Kidney epithelial cell (primary cell): ENCODE measurements at regions not wholly inside any gene's neighbourhood (a gene's known extent, or its start where the extent isn't known, plus 50 kb on each side); places are given as distances from the start of the nearest gene placed in this dataset.
"Not testable (repeated sequence)": the region's sequence is repeated elsewhere in the genome, so short reads cannot be mapped to it uniquely, and the experiment has no call there.

Source experiments
- DNase-seq: peaks from one replicate; pipeline ENCODE4 v3.0.0-alpha.2; 2010; ENCODE audit warnings: low read depth
- H3K27me3 ChIP-seq: 2 replicates; pipeline ENCODE4 v1.6.0; 2011; ENCODE audit warnings: low read length; ENCODE audit not compliant: control insufficient read depth, insufficient read depth
- H3K36me3 ChIP-seq: 2 replicates; pipeline ENCODE4 v1.5.1; 2011; ENCODE audit warnings: low read length; ENCODE audit not compliant: control insufficient read depth, insufficient read depth
- H3K4me3 ChIP-seq: 2 replicates; pipeline ENCODE4 v1.5.1; 2011; ENCODE audit warnings: low read depth, mild to moderate bottlenecking, control low read depth, low read length
- TF ChIP-seq, protein P1 (sequence below): IDR thresholded peaks from 2 replicates; pipeline ENCODE4 v1.5.1; 2011; ENCODE audit warnings: mild to moderate bottlenecking, moderate library complexity, low read length, control low read depth, inconsistent platforms; ENCODE audit not compliant: insufficient read depth, poor library complexity, severe bottlenecking

DNA sequence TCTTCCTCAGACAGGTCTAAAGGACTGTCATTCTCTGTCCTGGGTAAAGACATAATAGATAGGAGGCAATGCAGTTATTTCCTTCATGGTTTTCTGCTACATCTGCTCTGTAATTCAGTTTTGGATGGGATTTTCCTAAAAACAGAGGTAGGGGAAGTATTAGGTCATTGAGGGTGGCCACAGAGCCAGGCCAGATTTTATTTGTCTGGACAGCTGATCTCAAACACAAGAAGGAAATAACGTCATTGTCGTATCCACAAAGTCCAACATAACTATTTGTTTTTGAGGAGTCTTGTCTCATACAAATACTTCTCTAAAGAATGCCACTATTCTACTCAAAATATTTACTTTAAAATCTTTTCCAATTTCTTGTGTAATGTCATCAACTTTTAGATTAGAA is 154.8 kb upstream of the MAP2 start:
- Histone ChIP-seq H3K27me3 (no peaks in the 10 kb centered on the region), H3K36me3 (no peaks in the 10 kb centered on the region), H3K4me3 (no peak overlapping the region)
- DNase-seq, result no peak
- TF ChIP-seq, protein P1, sequence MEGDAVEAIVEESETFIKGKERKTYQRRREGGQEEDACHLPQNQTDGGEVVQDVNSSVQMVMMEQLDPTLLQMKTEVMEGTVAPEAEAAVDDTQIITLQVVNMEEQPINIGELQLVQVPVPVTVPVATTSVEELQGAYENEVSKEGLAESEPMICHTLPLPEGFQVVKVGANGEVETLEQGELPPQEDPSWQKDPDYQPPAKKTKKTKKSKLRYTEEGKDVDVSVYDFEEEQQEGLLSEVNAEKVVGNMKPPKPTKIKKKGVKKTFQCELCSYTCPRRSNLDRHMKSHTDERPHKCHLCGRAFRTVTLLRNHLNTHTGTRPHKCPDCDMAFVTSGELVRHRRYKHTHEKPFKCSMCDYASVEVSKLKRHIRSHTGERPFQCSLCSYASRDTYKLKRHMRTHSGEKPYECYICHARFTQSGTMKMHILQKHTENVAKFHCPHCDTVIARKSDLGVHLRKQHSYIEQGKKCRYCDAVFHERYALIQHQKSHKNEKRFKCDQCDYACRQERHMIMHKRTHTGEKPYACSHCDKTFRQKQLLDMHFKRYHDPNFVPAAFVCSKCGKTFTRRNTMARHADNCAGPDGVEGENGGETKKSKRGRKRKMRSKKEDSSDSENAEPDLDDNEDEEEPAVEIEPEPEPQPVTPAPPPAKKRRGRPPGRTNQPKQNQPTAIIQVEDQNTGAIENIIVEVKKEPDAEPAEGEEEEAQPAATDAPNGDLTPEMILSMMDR, result no peak

DNA sequence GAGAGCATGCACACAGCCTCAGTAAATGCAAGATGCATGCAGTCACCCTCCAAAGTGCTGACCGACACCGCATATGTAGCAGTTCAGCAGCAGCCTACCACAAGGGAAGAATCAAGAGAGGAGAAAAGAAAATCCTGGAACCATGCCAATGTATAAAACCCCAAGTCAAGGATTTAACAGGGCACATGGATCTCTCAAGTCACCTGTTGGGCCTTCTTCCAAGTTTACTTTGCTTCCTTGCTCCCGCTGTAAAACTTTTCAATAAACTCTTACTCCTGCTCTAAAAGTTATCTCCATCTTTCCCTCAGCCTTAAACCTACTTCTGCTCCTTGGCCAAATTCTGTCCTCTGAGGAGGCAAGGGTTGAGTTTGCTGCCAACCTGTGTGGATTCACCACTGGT is 147.8 kb upstream of the MAP2 start:
- no peaks in the 10 kb centered on the region for H3K36me3 ChIP-seq
- H3K27me3 ChIP-seq, result no peaks in the 10 kb centered on the region
- TF ChIP-seq, protein P1, result no peak
- DNase-seq, result no peak
- no peak overlapping the region for H3K4me3 ChIP-seq

DNA sequence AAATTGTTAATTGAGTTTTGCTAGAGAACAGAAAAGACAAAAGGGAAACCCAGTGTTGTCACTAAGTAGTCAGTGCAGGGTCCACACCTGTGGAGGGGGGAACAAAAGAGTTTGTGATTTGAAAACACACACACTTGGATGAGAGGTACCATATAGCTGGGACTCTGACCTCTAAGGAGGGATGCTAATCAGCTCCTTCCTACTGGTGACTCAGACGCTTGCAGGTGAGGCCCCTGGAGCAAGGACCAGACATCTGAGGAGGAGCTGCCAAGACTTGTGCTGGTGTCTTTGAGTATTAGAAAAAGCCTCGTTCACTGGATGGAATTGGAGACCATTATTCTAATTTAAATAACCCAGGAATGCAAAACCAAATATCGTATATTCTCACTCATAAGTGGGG is 146.4 kb upstream of the MAP2 start:
- H3K36me3 ChIP-seq, result no peaks in the 10 kb centered on the region
- no peak overlapping the region for H3K4me3 ChIP-seq
- H3K27me3 ChIP-seq, result no peaks in the 10 kb centered on the region
- TF ChIP-seq, protein P1, result no peak
- DNase-seq, result no peak

DNA sequence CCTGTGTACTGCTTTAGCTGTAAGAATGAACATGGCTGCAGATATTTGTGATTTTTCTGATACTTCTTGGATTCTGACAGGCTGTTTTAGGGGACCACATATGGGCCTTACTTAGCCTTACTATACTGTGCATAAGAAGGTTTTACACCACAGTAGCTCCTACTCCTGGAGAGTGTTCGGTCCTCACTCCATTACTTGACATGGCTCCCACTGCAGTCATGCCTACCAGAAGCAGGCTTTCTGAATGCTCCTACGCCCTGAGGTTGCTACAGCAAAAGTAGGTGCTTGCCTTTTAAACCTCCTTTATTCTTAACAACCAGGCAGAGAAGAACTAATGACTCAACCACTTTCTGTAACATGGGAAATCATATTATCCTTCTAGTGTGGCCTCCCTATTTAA is 125.2 kb upstream of the MAP2 start:
- DNase-seq, result no peak
- TF ChIP-seq, protein P1, result no peak
- Histone ChIP-seq H3K36me3 (no peaks in the 10 kb centered on the region), H3K27me3 (no peaks in the 10 kb centered on the region), H3K4me3 (no peak overlapping the region)

DNA sequence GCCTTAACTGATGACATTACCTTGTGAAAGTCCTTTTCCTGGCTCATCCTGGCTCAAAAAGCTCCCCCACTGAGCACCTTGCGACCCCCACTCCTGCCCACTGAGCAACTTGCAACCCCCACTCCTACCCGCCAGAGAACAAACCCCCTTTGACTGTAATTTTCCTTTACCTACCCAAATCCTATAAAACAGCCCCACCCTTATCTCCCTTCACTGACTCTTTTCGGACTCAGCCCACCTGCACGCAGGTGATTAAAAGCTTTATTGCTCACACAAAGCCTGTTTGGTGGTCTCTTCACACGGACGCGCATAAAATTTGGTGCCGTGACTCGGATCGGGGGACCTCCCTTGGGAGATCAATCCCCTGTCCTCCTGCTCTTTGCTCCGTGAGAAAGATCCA is 124.4 kb upstream of the MAP2 start:
- H3K36me3 ChIP-seq, H3K27me3 ChIP-seq, H3K4me3 ChIP-seq, DNase-seq: not testable (repeated sequence)

DNA sequence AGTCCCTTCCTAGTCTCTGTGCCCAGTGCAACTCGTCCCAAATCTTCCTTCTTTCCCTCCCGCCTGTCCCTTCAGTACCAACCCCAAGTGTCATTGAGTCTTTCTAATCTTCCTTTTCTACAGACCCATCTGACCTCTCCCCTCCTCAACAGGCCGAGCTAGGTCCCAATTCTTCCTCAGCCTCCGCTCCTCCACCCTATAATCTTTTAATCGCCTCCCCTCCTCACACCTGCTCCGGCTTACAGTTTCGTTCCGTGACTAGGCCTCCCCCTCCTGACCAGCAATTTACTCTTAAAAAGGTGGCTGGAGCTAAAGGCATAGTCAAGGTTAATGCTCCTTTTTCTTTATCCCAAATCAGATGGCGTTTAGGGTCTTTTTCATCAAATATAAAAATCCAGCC is 123.1 kb upstream of the MAP2 start:
- DNase-seq, H3K36me3 ChIP-seq, H3K4me3 ChIP-seq, H3K27me3 ChIP-seq: not testable (repeated sequence)

DNA sequence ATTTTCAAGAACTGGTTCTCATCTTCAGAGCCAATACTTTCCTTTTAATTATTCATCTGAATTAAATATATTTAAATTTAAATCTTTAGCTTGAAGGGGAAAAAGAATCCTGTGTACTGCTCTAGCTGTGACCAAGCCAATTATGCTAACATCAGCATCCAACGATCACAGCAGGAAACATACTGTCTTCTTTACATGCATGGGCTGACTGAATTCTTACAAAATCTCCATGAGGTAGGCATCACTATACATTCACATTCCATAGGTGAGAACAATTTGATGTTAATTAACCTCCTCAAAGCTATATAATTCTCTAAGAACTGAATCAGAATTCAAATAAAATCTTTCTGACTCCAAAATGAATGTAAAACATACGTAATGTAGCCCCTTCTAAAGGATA is 118.8 kb upstream of the MAP2 start:
- DNase-seq, result no peak
- H3K4me3 ChIP-seq, result no peak overlapping the region
- H3K36me3 ChIP-seq, result no peaks in the 10 kb centered on the region
- TF ChIP-seq, protein P1, result no peak
- H3K27me3 ChIP-seq, result no peaks in the 10 kb centered on the region
